HG02943 (cell line): ENCODE measurements at regions not wholly inside any gene's neighbourhood (a gene's known extent, or its start where the extent isn't known, plus 50 kb on each side); places are given as distances from the start of the nearest gene placed in this dataset.
"Not testable (repeated sequence)": the region's sequence is repeated elsewhere in the genome, so short reads cannot be mapped to it uniquely, and the experiment has no call there.

Source experiments
- ATAC-seq: cut with Tn5 transposase; IDR thresholded peaks from one replicate; pipeline ENCODE4 v1.9.1; 2021; ENCODE audit warnings: mild to moderate bottlenecking, low read depth, moderate library complexity; ENCODE audit not compliant: unreplicated experiment

DNA sequence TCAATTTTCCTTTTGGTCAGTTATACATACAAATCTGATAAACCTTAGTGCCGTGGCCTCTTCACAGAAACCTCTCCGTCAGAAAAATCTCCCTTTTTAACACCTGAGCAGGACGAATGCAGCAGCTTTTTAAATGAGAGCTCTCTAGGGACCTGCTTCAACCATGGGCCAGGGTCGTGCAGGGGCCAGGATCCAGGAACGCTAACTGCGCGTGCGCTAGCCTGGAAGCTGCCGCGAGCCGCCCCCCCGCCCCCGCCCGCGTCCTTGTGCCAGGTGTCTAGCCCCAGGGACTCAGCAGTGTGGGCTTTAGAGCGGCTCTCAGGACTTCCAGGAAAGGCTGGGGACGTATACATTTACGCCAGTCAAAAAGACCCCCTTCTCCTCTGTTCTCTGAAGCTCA, 136.8 kb upstream of the FMN2 start:
- ATAC-seq, result no peak

DNA sequence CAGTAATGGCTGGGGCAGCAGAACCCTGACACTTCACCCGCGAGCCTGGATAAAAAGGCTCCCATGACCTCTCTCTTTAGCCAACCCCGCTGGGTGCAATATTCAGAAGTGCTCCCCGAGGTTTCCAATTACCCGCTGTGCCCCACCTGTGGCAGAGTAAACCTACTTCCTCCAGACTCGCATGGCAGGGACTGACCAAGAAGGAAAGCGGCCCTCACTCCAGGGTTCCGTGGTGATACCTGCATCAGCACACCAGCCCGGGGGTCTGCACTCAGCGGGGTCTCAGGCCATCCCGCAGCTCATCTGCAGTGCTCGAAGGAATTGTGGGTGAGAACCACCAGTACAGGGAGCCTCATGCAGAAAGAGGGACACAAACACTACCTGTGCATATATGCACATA, 136.3 kb upstream of the FMN2 start:
- no peak for ATAC-seq

DNA sequence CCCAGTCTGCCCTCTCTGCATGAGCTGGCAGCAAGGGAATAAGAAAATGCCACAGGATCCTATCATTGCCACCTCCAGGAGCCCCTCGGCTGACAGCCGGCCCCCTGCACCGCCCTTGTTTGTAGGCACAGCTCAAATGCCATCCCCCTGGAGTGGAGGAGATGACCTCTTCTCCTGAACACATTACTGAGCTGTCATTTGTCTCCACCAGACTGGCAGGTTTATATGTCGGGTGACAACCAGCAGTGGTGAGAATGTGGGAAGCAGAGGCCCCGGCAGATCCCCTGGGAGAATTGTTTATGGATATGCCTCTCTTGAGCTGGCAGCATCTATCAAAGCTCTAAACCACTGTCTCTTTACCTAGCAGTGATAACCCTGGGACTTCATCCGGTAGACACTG, 135.4 kb upstream of the FMN2 start:
- ATAC-seq, result no peak

DNA sequence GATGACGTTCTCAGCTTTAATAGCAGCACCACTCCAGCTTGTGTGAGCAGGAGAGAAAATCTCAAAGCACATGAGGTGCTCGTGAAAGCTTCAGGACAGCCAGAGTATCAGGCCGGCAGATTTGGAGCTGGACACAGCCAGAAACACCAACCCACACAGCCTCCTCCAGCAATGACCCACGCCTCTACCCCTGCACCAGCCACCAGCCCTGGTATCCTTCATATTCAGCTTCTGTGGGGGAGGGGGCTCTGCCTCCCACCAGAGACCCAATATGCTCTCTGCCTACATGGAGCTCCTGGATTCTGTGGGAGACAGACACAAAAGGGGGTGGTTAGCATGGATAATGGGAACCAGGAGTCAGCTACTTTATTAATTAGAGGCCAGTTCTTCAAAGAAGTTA, 133.6 kb upstream of the FMN2 start:
- no peak for ATAC-seq

DNA sequence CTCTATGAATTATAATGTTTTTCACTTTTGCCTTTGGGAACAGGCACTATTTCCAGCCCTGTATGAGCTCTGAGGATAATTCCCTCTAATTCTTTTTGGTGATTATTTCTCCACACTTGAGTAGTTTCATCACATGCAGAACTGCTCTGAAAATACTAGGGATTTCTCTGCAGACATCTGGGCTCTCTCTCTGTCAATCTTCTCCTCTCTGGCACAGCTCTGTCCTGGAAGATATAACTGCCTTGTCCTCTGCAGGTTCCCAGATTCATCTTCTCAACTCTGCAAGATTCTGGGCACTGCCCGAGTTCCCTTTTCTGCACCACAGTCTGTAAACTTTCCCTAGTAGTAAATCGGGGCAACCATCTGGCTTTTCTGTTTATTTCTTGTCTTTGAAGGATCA, 131.3 kb upstream of the FMN2 start:
- no peak for ATAC-seq

DNA sequence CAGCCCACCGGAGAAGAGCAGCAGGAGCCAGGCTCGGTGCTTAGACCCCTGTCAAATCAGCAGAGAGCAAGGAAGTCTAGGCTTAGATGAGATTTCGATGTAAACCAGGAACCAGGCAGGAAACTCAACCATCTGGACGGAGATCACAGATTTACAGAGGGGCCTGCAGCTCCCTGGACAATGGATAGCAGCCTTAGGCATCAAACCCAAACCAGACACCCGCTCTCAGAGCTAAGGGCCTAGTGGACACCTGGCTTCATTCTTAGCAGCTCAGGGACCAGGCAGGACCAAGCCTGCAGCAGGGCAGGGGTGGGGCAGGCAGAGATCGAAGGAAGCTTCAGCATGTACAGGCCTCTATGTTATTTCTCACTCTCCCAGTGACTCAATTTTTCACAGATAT, 127.8 kb upstream of the FMN2 start:
- ATAC-seq, result no peak

DNA sequence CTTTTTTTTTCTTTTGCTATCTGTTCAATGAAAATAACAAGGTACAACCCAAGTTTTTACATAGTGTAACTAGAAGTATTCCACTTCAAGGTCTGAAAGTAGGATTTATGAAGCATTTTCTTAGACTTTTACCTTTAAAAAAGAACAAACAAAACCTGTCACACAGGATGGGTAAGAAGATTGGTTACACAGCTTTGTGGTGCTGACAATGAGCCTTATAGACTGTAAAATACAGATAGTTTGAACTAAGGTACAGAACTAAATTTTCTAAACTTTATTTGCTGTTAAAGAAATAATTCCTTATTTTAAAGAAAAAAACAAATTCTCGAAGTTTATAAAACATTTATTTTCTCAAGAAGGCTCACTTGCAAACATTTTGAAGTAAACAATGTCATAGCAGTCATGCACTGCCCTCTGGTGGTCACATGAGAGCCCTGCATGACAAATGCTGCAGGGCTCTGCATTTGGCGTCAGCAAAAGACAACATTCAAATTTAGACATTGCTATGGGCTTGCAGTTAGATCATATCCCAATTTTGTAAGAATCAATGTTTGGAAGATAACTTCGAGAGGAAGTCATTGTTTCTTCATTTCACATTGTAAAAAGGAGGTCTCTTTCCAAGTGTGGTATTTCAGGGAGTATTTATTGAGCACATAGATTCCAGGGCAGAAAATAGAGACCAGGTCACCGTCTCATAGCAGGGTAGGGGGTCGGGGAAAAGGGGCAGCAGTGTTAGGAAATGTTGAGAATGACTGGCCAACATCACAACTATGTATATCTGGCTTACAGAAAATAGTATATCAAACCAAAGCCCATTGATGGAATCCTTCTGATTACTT, 115.3 kb upstream of the FMN2 start:
- ATAC-seq, result no peak

DNA sequence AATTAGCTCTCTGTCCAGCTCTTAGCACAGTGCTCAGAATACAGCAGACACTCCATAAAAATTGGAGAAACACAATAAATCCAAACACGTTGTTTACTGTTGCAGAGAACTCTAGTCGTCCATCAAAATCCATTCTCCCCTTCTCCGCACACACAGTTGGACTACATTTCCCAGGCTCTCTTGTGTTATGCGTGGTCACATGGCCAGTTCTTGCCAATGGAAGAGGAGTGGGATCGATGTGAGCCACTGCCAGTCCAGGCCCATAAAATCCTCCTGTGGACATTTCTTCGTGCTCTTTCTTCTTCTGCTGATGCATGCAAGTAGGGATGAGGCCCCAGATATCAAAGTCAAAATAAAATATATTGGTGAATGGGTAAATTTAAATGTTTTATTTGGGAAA, 114.3 kb upstream of the FMN2 start:
- ATAC-seq, result no peak

DNA sequence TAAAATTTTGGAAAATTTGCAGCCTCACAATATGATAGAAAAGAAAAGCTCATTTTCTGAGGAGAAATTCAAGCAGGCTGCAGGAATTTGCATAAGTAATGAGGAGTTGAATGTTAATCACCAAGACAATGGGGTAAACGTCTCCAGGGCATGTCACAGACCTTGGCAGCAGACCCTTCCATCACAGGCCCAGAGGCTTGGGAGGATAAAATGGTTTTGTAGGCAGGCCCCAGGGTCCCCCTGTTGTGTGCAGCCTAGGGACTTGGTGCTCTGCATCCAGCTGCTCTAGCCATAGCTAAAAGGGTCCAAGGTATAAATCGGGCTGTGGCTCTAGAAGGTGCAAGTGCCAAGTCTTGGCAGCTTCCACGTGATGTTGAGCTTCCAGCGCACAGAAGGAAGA, 112.2 kb upstream of the FMN2 start:
- ATAC-seq, result no peak

DNA sequence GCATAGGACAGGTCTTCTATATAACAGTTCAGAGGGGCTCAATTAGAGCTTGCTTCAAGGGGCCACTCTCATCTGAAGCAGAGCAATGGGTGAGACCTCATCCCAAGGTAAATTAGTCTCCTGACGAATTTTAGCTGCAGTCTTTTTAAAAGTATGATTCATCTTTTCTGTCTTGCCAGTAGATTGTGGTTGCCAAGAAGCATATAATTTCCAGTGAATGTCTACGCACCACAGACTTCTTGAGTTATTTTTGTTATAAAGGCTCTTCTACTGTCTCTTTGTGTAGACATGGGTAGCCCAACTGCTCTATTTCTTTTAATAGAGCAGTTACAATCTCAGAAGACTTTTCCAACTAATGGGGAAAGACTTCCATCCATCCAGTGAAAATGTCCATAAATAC, 108.9 kb upstream of the FMN2 start:
- no peak for ATAC-seq

DNA sequence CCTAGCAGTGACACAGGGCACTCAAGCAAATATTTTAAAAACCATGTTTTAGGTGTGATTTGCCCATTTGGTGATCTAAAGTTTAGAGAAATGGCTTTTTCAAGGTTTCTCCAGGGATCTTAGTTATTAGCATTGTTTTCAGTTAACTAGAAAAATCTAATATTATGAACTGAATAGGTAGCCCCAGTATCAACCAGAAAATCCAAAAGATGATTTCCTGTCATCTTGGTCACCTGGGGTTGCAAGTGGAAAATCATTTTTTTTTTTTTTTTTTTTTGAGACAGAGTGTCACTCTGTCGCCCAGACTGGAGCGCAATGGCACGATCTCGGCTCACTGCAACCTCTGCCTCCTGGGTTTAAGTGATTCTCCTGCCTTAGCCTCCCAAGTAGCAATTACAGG, 106.6 kb upstream of the FMN2 start:
- no peak for ATAC-seq

DNA sequence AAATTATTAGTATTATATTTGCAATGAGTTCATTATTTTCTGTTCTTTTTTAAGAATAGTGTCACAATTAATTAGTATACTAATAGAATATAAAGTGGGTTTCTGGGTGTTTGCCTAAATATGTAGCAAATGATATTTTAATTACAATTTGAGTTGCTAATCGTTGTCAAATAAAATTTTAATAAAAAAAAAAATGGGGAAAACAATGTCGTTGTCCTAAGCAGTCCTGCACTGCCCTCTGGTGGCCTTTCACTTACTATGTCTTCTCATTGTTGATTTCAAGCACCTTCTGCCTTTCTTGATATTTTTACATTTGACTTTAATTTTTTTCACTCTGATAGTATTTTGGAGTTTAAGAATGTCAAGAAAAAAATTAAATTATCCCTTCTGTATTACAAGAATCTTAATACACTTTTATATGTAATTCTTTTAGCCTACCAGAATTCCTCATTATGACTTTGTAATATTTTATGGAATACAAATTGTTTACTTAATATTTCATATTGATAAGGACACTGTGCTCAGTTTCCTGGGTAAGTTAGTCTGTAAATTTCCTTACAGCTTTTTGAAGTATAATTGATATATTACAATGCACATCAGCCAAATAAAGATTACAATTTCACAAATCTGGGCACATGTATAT, 104.5 kb upstream of the FMN2 start:
- no peak for ATAC-seq

DNA sequence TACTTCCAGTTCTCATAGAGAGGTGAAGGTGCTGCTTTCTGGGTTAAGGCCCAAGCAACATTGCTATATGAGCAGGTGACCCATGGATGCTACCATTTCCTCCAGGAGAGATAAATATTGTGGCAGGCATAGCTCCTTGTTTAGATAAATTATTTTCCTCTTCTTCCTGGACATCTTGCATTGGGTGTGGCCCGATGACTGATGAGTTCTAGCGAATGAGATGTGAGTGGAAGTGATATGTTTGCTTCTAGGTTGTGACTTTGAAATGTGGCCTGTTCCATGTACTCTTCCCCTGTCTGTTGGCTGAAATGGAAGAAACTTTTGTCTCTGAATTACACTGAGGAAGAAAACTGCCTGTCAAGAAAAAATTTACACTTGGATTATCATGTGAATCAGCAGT, 101.7 kb upstream of the FMN2 start:
- no peak for ATAC-seq

DNA sequence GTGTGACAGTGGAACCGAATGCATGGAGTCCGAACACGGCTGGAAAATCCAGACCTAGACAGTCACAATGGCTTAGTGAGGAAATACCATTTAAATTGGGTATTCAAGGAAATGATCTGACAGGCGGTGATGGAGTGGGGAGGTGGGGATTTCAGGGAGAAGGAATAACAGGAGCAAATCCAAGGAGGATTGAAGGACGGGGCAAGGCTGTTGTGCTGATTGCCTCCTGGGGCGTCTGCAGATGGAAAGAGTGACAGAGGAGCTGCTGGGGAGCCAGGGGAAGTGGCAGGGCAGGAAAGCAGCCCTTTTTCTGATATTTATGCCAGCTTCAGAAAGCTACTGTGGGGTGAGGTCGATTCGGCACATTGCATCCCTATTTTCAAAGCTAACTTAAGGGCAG, 99.1 kb upstream of the FMN2 start:
- not testable (repeated sequence) for ATAC-seq

DNA sequence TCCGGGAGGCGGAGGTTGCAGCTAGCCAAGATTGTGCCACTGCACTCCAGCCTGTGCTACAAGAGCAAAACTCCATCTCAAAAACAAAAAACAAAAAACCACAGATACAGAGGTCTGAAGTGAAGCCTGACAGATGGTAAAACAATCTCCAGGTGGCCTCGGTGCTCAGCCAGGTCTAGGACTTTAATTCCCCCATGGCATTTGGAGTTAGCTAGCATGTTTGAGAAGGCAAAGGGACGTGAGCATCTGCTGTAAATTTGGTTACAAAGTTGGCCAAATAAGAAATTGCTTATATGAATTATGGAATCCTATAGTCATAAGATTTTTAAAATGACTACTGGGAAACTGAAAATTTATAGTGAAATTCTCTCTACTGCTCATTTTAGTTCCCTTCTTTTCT, 98.3 kb upstream of the FMN2 start:
- ATAC-seq, result no peak

DNA sequence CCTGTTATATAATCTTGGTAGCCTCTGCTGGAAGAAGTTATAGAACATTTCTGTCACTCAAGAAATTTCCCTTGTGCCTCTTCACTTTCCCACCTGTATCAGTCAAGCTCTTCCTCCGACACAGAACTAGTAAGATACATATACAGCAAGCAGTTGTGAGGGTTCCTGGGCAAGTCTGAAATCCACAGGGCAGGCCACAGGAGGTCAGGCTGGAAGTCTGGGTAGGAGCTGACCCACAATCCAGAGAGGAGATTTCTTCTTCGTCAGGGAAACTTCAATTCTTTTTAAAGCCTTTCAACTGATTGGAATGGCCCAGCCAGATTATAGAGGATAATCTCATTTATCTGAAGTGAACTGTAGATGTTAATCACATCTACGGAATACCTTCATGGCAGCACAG, 96.4 kb upstream of the FMN2 start:
- ATAC-seq, result no peak

DNA sequence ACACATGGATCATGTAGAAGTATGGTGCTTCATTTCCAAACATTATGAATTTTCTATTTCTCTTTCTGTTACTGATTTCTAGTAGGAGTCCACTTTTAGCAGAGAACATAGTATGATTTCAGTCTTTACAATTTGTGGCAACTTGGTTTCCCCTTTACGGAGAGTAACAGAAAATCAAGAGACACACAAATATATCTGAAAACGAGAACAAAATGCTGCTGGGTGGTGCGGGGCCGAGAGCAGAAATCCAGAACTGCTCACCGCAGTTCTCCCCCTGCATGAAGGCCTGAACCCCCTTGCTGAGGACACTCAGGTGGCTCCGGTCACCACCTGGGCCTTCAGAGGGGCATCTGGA, 94.5 kb upstream of the FMN2 start:
- ATAC-seq, result no peak

DNA sequence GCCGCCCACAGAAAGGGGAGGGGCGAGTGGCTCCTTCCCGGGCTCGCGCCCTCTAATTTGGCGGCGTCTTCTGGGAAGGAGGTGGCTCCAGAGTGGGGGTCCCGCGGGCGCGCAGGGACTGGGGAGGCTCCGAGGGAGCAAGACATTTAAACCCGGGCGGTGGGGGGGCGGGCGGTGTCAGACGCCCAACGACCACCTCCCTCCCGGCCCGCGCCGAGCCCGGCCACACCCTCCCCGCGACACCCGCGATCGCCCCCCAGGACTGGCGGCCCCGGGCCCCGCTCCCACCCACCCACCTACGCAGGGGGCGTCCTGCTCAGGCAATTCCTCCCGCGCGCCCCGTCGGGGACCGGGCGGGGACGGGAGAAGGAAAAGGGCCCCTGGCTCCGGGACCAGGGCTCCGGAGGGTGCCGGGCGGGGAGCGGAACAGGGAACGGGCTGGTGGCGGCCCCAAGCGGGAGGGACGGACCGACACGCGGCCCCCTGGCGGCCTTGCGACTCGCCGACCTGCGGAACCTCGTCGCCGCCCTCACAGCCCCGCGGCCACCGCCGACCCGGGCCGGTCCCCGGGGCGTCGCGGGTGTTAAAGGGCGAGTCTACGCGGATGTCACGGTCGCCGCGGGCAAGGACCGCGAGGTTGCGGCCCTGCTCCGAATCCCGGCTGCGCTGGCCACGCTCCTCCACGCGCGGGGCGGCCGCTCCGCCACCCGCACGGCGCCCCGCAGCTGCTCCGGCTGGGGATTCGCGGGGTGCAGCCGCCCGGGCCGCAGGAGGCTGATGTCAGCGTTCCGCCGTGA, 94.0 kb upstream of the FMN2 start:
- no peak for ATAC-seq

DNA sequence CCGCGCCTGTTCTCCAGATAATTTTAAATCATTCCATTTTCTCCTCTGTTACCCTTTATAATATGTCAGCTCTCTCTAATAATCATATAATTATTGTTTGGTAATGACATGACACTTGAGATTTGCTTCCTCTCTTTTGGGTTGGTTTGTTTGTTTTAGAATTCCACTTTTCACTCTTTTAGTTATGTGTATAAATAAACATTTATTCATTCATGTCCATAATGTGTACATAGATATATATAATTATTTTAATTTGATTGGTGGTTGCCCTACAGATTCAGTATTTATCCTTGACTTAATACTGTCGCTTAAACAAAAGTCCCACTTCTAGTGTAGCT, 93.4 kb upstream of the FMN2 start:
- ATAC-seq, result no peak

DNA sequence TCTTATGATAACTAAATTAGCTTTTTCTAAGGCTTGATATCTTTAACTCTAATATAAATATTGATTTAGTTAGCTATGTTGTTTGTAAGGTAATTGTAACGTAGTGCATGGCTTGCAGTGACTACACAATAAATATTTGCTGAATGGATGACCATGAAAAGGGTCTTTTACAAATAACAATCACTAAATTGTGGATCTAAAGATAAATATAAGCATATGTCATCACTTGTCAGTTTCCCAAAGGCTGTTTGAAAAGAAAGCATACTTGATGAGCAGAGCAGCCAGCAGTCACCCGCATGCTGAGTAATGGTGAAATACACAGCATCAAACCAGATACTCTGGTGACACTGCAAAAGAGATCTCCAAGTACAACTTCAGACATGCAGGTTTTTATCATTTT, 92.5 kb upstream of the FMN2 start:
- ATAC-seq, result no peak

DNA sequence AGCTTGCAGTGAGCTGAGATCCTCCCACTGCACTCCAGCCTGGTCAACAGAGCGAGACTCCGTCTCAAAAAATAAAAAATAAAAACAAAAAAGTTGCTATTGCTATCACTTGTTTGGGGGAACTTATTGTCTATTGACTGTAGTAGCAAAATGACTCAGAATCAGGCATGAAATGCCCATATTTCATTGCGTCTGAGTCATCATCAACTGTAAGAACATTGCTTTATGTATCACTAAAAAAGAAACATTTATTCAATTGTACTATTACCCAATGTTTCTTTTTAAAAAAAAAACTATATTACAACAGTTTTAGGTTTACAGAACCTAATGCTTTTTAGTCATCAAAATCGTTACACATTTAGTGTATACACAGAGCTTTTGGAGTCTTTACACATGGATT, 91.0 kb upstream of the FMN2 start:
- ATAC-seq, result no peak
